GM19455 (cell line): ENCODE measurements at regions not wholly inside any gene's neighbourhood (a gene's known extent, or its start where the extent isn't known, plus 50 kb on each side); places are given as distances from the start of the nearest gene placed in this dataset.

Experiments used
- ATAC-seq: cut with Tn5 transposase; IDR thresholded peaks from one replicate; pipeline ENCODE4 v1.9.1; 2021; ENCODE audit not compliant: unreplicated experiment

DNA sequence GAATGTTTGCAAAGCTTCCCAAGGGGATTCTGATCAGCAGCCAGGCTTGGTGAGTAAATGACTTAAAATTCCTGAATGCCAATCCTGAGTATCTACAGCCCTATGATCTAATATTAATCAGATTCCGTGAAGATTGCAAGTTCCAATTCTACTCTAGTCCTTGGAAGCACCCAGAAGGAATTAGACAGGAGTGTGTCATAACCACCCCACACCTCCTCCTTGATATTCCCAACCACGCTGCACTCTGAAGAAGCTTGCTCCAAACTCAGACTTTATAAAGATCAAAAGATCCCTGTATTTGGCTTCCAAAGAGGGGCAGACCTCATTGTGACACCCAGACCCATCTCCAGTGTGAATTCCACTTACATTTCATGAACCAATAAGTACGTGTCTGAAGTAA is 306.0 kb downstream of the BCL11B start:
- ATAC-seq, result no peak

- ATAC-seq, result no peak
Observed at GRCh38 chr14:98966475-98967162, 305.4 kb downstream of the BCL11B start.

- ATAC-seq, result no peak
Observed at GRCh38 chr14:98974113-98974512, 297.9 kb downstream of the BCL11B start.

DNA sequence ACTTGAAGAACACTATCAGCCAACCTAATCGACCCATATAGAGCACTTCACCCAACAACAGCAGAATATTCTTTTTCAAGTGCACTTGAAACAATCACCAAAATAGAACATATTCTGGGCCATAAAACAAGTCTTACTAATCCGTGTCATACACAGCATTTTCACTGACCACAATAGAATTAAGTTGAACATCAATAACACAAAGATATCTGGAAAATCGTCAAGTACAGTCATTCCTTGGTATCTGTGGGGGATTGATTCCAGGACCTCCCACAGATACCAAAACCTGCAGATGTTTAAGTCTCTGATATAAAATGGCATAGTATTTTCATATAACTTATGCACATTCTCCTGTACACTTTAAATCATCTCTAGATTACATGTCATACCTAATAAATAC is 295.7 kb downstream of the BCL11B start:
- ATAC-seq, result no peak

DNA sequence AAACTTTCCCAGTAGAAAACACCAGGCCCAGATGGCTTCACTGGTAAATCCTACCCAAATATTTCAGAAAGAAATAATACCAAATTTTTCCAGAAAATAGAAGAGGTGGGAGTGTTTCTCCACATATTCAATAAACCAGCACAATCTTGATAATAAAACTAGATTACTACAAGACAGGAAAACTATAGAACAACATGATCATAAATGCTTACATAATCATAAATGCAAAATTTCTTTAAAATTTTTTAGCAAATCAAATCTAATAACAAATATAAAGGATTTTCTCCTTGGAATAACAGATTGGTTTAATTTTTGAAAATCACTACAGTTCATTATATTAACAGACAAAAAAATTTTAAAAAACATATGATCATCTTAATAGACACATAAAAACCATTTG is 294.5 kb downstream of the BCL11B start:
- ATAC-seq, result no peak

DNA sequence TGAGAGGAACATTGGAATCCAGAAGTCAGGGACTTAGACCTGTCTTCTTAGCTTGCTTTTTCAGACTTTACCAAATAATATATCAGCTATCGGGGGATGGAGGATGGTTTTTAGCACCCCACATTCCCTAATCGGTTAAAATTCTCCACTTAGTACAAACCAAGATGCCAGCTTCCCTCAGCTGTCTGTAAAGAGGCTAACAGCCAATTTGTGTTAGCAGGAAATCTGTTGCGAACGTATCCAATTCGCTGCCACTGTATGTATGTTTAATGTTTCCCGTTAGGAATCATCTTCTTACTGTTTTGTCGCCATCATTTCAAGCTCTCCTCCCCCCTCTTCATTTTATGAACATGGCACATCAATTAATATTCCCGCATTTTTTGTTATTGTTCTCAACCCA is 289.0 kb downstream of the BCL11B start:
- no peak for ATAC-seq

GRCh38 chr14:98984027-98984718 is 287.8 kb downstream of the BCL11B start:
- no peak for ATAC-seq

DNA sequence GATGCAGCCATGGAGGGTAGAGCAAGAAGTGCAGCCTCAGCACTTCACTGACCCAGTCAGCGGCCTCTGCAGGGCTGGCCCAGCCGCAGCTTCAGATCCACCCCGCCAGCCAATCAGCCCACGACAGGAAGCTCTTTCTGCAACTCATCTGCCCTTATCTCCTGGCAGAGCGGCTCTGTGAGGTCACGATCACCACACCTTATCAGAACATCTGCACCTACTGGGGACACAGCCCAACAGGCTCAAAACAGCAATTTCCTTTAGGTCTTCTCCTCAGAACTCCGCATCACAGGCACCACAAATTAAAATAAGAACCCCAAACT is 287.3 kb downstream of the BCL11B start:
- no peak for ATAC-seq

GRCh38 chr14:98993818-98994217 is 278.2 kb downstream of the BCL11B start:
- no peak for ATAC-seq

DNA sequence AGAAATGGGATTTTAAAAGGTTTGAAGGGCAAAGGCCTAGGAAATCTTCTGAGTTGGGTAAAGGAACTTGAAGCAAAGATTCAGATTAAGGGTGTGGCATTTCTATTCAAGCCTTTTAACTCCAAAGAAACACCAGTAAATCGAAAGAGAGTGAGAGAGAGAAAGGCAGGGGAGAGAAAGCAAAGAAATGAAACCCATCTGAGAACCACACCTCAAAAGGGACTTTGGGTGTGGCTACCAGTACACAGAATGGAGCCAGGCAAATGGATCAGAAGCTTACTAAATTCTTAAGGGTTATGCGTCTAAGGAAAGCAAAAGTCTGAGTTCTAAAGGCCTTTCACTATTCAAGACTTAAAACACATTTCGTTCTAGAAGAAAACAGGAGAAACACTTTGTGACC is 277.4 kb downstream of the BCL11B start:
- ATAC-seq, result no peak

DNA sequence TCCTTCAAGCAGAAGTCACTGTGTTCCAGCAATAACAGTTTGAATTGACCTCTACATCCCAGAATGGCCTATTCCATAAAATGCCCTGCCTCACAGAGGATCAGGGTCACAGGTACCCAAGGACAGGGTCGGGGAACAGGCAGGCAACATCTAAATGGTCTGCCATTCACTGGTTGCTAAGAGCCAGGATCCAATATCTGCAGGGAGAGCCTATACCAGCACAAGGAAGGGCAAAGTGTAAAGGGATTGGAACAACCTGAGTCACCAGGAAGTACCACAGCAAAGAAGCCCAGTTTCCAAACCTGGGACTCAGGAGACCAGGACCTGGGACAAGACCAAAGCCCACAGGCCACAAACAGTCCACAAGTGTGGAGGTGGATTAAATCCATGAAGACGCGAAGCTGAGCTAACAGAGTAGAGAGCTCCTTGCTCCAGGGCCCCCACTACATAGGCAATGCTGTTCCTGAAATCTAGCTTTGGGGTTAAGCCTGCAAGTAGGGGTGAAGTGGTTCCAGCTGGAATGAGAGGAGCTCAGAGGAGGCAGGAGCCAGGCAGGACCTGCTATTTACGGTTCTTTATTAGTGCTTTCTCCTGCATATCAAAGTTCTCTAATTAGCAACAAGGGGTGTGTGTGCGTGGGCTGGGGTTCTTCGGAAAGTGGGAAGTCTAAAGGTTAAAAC is 274.3 kb downstream of the BCL11B start:
- no peak for ATAC-seq

DNA sequence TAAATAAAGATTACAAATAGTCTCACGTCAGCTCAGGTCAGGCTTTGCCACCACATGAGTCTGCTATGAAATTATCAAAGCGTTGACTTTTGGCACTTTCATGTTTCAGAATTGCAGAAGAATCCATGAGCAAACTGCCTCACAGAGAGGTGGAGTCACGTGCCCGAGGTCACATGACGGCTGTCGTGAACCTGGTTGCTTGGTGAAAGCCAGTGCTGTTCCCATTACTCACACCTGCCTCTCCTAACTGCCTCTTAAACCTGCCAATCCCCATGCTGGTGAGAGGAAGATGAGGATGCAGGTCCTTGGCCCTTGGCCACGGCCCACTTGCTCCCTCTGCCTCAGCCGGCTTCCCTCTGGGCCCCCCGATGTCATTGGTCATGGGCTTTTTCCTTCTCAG is 272.7 kb downstream of the BCL11B start:
- no peak for ATAC-seq

DNA sequence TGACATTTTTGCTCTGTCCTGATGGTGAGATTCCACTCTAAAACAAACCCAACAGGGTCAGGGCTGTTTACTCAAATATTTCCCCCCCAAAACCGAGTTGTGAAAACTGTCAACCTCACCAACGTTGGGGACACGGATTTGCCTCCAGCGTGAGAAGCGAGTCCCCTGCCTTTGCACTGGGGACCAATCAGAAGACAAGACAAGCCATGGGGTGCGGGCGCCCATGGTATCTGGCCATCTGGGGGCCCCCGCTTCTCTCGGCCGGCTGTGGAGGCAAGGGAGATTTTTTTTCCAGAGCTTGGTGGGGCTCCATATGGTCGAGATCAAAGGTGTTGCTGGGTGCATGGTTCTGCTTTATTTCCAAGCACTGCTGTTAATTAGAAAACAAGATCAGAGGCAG is 272.1 kb downstream of the BCL11B start:
- no peak for ATAC-seq

DNA sequence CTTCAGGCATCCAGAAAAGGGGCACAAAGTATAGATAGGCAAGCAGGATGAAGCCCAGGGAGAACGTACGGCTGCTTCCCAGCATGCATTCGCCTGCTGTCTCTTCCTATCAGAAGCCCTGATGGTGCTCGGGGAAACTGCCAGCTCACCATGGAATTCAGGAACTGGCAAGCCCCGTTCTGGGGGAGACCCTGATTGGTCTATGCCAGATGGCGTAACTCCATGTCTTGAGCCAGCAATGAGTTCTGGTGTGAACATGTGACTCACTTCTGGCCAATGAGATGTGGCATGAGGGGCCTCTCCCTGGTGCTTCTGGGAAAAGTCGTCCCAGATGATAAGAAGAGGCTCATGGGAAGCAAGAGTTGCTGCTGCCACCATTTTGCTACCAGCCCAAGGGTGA is 270.8 kb downstream of the BCL11B start:
- no peak for ATAC-seq

DNA sequence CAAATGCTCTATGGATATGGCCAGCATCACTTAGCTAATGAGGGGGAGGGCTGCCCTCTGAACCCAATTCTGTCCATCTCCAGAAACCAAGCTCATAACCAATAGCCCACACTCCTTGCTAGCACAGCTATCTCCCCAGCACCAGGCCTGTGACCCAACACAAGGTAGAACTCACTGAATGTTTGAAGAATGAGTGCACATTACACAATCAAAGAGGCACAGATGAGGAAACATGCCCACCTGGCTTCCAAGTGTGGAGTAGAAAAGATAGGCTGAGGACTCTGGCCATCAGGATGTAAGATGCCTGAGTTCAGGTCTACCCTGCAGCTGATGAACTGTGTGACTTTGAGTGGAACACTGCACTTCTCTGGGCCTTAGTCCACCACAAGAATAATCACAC is 268.4 kb downstream of the BCL11B start:
- no peak for ATAC-seq

- no peak for ATAC-seq
Observed at GRCh38 chr14:99004112-99004511, 267.9 kb downstream of the BCL11B start.

- no peak for ATAC-seq
Observed at GRCh38 chr14:99006276-99006675, 265.7 kb downstream of the BCL11B start.

DNA sequence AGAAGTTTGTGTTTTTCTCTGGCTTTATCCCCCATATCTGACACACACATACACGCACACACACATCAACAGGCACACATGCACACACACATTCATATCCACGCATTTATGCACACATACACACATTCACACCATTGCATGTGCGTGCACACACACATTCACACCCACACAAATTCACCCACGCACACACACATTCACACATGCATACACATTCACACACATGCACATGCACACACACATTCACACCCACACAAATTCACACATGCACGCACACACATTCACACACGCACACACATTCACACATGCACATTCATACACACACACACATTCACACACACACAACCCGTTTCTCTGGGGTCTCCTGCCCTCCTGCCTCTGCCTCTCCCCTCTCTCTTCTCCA is 264.2 kb downstream of the BCL11B start:
- no peak for ATAC-seq

DNA sequence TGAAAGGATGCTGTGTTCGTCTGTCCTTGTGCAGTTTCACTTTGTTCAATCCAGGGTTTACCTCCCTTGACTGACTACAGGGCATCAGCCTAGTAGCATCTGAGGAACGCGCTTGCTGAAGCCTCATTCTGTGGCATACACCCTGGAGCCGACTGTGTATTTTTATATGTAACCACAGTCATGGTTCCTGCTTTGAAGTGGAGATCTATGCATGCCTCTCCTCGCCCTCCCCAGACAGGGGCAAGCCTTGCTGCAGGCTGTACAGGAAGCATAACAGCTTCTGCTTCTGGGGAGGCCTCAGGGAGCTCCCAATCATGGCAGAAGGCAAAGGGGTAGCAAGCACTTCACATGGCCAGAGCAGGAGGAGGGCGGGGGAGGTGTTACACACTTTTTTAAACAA is 262.1 kb downstream of the BCL11B start:
- ATAC-seq, result no peak

DNA sequence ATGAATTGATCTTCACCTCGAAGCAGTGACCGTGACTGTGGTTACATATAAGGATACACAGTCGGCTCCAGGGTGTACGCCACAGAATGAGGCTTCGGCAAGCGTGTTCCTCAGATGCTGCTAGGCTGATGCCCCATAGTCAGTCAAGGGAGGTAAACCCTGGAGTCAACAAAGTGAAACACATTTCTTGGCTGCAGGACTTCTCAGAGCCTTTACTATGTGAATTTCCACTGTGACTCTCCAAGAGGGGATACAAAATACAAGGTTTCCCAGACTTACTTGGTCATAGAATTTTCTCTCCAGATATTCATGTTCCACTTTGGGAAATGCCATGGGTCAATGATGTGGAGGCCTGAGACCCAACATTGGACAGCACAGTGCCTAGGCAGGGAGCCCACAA is 260.6 kb downstream of the BCL11B start:
- no peak for ATAC-seq

- no peak for ATAC-seq
Observed at GRCh38 chr14:99012703-99013102, 259.3 kb downstream of the BCL11B start.

GRCh38 chr14:99015833-99016232 is 256.2 kb downstream of the BCL11B start:
- ATAC-seq, result no peak

DNA sequence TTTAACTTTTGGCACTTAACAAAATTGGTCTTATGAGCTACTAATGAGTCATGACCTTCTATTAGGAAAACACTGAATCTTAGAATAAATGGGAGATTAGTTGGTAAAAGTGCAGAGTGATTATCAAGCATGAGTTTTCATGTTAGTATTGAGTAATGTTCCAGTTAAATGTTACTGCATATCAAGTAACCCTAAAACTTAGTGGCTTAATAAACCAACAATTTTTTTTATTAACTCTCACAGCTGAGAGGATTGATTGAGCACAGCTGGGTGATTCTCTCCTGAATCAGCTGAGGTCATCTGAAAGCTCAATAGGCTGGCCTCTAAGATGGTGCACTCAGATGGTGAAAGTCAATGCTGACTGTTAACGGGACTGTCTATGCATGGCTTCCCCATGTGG is 248.6 kb downstream of the BCL11B start:
- no peak for ATAC-seq
